Effector CD8-positive, alpha-beta T cell (primary cell): ENCODE measurements at regions not wholly inside any gene's neighbourhood (a gene's known extent, or its start where the extent isn't known, plus 50 kb on each side); places are given as distances from the start of the nearest gene placed in this dataset.

Source experiments
- DNase-seq: peaks from one replicate; lab custom pipeline; 2025; lab: John Stamatoyannopoulos, UW

DNA sequence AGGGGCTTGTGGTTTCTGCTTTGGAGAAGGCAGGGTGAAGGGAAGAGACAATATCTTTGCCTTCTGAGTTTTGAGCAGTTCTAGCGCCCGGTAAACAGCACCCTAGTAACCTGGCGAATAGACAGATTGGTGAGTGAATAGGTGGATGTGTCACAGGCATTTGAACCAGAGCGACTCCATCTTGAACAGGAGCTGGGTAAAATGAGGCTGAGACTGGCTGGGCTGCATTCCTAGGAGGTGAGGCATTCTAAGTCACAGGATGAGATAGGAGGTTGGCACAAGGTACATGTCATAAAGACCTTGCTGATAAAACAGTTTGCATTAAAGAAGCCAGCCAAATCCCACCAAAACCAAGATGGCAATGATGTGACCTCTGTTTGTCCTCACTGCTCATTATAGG is 643.6 kb upstream of the TMEM132C start:
- no peak for DNase-seq

DNA sequence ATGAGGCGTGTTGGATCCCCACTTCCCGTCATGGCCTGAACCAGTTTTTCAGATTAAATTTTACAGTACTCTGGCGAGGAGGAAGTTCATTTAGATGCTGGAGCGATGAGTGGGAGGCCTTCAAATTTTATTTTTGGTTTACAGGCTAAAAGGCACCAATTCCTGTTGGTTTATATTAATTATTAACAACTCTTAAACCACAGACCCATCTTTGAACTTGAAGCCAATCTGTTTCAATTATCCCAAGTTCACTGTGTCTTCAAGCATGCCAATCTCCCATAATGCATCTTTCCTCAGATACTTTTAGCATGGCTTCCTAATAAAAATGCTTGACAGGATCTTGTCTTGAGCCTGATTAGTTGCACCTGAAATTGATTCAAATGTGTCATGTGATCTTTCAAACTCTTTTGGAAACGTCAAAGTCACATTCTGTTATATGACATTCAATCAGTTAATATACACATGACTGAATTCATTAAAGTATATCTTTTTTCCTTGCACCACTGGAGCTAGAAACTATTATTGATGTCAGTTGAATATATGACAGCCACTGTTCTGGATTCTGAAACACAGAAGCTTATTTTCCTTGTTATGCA is 641.7 kb upstream of the TMEM132C start:
- no peak for DNase-seq

DNA sequence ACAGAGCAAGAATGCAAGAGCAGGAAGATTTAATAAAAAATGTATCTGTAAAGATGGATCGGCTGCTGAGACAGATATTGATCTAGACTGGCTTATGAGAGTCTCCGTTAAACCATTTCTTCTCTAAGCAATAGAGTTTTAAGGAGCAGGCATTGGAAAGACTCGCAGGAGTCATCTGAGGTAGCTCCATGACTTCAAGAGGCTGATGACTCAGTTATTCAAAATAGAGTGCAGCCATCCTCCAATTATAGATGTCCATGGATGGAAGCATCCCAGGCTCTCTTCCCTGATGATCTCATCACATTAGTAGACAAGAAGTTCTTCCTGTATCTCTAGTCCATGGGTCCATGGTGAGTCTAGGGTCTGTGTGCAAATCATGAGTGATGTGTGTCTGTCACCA is 638.3 kb upstream of the TMEM132C start:
- DNase-seq: no peak

DNA sequence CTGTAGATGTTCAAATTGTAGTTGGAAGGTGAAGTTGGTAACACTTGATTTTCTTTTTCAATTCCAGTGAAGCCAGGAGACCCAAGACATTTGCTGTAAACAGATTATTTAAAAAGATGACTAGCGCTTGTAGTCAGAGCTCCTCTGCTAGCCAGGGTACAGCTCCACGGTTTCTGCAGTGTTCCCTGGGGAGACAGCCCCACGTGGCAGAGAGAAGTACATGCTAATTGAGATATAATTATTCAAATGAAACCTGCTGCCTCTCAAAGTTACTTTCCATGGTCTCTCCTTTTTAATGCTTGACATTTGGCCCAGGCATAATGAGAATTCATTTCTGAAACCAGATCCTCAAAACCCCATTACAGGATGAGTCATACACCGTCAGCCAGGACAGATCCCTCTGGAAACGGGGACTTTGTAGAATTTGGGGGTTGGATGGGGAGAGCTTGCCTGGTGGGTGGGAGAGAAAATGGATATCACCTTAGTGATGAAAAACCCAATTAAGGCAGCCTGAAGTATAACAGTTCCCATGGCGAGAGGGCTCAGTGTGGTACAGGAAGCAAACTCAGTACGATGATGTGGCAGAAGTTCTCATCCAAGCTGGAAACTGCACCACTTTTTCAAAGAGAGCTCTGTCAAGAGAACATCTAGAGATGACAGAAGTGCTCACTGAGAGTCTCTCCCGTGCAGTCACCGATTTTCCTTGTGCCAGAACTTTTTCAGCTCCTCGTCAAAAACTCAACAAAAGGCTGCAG is 637.7 kb upstream of the TMEM132C start:
- no peak for DNase-seq

DNA sequence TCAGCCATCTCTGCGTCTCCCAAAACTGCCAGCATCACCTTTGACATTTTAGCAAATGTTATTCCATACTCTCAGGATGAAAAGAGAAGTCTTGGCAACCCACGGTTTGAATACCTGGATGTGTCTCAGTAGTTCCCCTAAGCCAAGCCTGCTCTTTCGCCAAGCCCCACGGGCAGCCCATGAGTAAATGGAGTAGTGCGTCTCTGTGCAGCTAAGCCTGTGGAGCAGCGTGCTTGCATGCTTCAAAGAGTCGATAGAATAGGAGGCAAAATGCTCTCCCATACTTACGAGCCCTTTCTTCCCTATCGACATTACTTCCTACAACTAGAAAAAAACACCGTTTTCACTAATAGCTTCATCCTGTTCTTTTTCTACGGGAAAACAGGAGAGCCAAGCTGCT is 634.5 kb upstream of the TMEM132C start:
- no peak for DNase-seq

DNA sequence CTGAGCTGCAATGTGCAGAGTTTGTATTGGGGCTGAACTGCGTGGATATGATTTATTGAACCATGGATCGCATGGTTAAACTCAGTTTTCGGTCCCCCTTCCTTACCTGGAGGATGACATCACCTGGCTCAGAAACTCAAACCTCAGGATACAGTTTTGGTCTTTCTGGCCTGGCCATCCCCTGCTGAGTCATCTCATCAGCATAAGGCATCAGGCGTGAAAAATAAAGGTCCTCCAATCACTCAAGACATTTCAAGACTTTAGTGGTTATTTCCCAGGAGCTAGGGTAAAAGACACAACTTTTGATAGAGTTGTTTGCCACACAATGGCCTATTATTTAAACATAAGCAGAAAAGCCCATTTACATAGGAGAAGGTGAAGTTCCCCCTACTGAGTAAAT is 631.1 kb upstream of the TMEM132C start:
- DNase-seq: no peak

DNA sequence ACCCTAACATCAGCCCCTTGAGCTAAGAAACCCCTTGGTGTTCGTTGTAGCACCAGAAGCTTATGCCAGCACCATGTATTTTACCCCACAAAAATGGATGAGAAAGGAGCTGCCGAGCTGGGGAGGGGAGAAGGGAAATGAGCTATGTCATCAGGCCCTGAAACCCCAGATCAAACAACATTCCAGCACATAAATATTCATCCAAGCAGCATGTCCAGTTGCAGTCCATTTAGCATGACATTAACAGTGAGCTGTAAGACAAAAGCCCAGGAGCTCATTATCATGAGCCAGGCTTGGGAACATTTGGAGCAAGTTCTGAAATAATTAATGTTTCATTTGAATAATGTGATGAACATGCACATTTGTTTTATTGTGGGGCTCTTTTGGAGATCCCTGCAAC is 630.1 kb upstream of the TMEM132C start:
- DNase-seq: no peak

DNA sequence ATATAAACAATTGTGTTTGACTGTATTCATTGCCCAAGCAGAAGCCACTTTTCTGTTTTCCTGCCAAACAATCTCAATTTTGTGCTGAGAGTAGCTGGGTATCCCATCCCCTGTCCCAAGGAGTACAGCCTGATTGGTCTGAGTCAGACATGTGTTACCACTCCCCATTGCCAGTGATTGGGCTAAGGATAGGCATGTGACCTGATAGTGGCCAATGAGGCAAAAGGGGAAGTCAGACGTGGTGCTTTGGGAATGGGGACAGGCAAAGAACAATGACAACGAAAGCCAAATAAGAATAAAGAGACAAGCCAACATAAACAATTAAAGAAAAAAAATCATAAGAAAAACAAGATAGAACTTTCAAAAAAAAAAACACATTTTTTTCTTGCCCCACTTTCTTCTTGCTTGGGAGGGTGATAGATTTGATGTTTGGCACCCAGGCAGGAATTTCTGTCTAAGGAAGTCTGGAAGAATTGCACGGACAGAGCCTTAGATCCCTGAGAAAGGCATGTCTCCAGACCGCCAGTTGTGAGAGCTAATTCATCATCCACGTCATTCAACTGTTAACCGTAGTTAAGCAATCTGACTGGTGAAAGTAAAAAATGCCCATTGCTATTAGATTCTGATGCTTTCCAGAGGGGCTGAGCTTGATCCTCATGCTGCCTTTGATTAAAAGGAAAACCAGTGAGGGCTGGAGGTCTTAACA is 626.6 kb upstream of the TMEM132C start:
- no peak for DNase-seq

DNA sequence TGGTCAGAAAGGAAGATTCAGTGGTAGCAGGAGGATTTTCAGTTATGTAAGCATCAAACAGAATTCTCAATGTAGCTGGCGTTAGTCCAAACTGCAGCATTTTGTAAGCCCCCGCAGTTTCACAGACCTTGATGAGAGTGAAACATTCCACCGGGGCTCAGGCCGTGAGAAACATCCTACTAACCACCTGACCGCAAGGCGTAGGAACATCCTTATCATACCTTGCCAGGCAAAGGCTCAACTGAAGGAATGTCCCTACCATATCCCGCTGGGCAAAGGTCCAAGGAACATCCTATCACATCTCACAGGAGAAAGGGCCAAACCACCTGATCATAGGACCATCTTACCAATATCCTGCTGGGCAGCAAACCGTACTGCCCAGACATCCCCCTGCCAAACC is 624.8 kb upstream of the TMEM132C start:
- DNase-seq: no peak

DNA sequence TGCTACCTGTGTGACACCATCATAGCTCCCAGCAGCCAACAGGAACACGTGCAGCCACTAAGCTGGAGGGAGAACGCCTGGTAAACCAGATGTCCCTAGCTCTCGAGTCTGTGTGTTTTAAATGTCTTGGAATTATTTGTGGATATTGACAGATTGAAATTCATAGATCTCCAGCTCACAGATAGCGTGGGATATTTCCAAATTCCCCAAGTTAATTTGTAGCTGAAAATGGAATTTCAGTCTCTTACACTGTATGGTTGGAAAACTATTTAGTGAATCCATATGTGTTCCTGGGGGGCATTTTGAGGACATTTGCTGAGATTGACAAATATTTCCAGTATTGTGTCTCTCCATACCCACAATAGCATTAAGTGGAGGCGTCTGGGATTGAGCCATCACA is 618.6 kb upstream of the TMEM132C start:
- no peak for DNase-seq

DNA sequence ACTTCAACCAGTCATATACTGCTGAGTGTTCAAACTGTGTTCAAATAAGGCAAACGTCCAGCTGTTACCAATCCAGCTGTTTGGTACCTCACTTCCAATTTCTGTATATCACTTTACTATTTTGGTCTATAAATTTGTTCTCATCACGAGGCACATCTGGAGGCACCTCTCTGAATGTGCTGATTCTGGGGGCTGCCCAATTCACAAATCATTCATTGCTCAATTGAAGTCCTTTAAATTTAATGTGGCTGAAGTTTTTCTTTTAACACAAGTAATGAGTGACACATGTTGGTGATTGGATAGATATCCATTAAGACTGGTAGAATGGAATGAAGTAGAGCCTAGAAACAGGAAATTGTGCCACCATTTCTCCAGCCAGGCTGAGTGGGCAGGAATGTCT is 617.0 kb upstream of the TMEM132C start:
- DNase-seq: no peak

DNA sequence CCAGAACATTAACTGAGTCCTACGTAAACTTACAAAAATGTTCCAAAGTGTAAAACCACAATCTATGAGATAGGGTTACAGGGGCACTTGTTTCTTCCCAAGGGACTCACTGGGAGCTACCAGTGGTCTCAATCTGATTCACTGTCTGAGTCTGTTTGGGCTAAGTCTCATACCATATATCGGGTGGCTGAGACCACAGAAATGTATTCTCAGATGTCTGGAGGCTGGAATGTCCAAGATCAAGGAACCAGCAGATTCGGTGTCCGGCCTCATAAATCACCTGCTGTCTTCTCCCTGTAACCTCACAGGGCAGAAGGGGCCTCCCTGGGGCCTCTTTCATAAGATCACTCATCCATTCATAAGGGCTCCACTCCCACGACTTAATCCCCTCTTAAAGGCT is 616.3 kb upstream of the TMEM132C start:
- DNase-seq: no peak

DNA sequence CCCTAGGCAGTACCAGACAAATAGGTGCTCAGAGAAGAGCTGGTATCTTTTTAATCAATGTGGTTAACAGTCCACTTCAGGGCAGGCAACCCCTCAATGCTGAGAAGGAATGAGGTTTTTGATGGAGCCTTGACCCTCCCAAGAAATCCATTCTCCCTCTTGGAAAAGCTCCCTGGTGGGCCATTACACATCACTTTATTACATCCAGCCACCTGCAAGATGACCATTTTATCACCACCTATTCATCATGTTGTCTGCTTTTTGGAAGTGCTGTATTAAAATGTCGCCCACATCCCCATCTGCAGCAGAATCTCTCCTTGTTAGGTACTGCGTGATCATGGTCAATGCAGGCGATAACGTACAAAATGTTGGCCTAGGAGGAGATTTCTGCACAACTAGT is 614.7 kb upstream of the TMEM132C start:
- no peak for DNase-seq

DNA sequence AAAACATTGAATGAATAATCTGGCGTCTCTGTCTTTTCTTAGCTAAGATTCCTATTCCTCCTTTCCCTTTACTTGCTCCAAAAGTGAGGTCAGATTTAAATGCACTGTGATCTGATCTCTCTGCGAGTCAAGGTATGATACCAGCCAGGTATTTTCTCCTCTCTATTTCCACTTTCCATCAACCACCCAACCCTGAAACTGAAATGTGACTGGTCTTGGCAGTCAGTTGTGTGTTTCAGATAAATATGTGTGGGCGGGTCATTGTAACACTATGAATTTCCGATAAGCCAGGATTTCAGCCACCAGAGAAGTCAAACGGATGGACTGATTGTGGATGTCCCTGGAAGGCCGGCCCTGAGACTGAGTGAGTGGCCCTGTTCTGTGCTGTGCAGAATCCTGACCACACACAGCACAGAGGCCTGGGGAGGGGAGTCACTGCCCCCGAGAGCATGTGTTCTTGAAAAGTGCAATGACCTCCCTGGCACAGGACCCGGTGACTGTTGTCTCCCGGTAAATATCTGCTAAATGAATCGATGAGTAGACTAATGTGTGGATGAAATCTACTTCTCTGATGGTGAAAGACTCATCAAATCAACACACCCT is 612.5 kb upstream of the TMEM132C start:
- no peak for DNase-seq

DNA sequence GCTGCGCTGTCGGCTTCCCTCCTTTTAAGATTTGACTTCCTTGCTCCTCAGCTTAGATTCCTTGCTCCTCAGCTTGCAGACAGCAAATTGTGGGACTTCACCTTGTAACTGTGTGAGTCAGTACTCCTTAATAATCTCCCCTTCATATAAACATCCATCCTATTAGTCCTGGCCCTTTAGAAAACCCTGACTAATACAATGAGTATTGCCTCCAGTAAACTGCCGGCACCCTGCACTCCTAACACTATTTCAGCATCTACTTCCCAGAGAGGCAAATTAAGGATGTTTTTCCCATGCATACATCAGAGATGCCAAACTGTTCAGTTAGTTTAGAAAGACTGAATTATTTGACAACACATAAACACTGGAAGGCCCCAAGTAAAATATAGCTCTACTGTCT is 611.3 kb upstream of the TMEM132C start:
- no peak for DNase-seq

DNA sequence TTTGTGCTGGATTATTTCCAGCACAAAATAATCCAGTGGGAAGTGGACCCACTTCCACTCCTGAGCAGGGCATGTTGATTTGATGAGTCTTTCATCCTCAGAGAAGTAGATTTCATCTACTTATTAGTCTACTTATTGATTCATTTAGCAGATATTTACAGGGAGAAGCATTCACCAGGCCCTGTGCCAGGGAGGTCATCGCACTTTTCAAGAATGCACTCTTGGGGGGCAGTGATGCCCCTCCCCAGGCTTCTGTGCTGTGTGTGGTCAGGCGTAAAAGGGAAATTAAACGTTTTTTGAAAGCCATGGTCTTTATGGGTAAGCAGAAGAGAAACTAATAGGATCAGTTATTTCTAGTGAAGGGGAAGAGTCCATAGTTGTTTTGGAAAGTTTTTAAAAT is 610.7 kb upstream of the TMEM132C start:
- DNase-seq: no peak

DNA sequence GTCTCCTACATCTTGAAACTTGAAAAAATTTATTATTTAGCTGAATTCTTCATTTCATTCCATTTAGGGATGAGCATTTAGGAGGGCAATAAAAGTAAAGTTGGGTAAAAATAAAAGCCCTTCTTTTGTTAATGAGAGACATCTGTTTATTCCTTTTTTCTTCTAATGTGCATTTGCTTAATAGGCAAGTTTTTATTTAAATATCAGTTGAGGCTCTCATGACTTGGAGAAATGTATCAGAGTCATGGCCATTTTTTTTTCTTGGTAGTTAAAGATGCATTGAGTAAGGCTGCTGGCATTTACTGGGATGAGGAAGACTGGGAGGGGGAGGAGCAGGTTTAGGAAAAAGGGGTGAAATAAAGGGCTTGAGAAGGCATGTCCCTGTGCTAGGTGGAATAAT is 609.9 kb upstream of the TMEM132C start:
- no peak for DNase-seq

DNA sequence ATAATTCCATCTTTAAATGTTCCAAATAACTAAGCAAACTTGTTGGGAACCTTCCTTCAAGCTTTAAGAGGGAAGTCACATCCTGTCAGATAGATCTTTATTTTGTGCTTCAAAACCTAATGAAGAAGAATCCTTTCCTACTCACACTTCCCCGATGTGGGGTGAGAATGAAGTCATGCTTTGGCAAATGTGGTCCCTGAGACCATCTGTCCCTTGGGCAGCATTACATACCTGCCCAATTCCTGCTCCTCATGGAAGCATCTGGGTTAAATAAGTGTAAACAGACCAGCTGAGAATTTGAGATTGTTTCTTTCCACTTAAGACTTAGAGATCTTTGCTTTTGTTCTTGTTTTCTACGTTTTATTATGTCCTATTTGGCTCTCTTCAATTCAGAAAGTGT is 606.0 kb upstream of the TMEM132C start:
- no peak for DNase-seq

DNA sequence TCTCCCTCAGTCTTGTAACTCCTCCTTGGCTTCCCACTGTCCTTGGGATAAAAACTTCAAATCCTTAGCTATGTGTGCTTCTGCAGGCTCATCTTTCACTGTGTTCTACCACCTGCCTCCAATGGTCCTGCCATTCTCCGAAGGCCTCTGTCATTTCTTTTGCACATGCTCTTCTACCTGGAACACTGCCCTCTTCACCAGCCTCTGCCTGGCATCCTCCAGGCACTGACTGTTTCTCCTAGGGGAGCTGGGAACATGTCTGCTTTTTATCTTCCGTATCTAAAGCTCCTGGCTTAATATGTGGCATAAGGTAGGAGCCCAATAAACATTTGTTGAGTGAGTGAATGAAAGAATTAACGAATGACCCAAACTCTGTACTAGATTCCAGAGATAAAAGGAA is 603.3 kb upstream of the TMEM132C start:
- no peak for DNase-seq

DNA sequence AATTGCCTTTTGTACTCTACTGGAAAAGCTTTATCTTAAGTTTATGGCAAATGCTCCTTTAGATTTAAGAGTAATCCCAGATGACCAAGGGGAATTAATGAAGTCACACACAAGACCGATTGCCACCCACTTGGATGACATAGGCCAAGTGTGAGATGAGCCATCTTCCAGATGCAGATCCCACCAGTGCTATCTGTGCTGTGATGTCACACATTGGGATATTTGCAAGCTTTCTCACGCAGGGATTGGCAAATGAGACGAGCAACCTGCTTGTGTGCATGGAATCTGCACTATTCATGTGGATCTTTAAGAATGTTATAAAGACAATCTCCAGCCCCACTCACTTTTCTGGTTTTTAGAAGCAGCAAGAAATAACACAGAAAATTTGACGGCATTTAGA is 602.1 kb upstream of the TMEM132C start:
- no peak for DNase-seq

DNA sequence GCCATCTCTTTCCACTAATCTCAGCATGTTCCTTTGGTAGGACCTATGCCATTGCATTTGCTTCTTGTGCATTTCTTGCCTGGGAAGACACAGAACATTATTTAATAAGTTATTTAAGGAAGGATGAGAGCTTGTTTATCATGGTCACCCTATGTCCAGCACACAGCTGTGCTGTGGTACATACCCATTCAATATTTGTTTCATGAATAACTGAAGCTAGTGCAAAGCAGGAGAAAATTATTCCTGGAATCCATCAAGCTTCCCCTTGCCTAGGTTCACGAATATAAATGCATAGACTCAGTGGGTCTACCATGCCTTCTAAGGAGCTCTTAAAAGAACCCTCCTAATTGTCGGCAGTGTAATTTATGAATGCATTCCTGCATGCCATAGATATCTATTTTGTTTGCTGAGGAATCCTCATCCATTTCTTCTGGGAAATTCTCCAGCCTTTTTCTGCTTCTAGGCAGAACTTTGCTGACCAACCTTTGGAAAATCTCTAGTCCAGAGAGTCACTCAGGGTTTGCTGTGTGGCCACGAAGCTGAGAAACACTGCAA is 599.8 kb upstream of the TMEM132C start:
- DNase-seq: no peak

DNA sequence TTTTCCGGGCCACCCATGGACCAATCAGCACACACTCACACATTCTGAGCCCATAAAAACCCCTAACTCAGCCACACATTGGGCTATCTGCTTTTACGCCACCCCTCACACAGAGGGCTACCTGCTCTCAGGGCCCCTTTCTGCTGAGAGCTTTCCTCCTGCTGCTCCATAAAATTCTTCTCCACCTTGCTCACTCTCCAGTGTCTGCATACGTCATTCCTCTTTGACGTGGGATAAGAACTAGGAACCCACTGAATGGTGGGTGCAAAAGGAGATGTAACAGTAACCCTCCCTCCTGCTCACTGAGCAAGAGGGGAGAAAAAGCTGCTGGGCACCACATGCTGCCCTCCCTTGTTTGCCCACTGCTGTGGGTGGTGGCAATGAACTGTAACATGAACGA is 596.7 kb upstream of the TMEM132C start:
- no peak for DNase-seq

DNA sequence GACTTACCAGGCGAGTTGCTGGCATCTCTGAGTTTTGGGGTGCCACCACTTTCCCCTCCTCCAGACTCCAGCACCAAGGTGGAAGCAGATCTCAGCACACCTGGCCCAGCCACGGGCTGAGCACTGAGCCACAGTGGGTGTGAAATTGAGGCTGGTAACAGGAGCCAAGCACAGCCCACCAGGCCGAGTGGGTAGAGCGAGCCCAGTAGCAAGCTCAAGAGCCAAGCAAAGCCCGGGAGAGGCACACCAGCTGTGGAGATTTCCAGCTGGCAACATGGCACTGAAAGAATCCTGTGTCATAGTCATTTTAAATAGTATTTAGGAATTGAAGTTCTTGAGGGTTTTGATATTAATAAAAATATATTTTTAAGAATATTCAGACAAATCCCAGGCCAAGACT is 596.2 kb upstream of the TMEM132C start:
- DNase-seq: no peak
